Lower leg skin (tissue), 3 donors: ENCODE measurements at regions not wholly inside any gene's neighbourhood (a gene's known extent, or its start where the extent isn't known, plus 50 kb on each side); places are given as distances from the start of the nearest gene placed in this dataset.

Source experiments
- POLR2A ChIP-seq, 2 donors: fragments of 450-650 bp; IDR thresholded peaks; one replicate each; pipeline ENCODE4 v1.6.1; 2016 to 2017; ENCODE audit warnings: antibody characterized with exemption in 2 of 2, mild to moderate bottlenecking in 1 of 2, moderate library complexity in 1 of 2
- TF ChIP-seq, protein P1 (sequence below), 3 donors: fragments of 450-650 bp; IDR thresholded peaks; one replicate each; pipeline ENCODE4 v1.5.1; 2016; ENCODE audit warnings: antibody characterized with exemption in 3 of 3, mild to moderate bottlenecking in 3 of 3, moderate library complexity in 2 of 3

GRCh38 chr14:99075771-99076375 is 196.1 kb downstream of the BCL11B start:
- TF ChIP-seq, protein P1, sequence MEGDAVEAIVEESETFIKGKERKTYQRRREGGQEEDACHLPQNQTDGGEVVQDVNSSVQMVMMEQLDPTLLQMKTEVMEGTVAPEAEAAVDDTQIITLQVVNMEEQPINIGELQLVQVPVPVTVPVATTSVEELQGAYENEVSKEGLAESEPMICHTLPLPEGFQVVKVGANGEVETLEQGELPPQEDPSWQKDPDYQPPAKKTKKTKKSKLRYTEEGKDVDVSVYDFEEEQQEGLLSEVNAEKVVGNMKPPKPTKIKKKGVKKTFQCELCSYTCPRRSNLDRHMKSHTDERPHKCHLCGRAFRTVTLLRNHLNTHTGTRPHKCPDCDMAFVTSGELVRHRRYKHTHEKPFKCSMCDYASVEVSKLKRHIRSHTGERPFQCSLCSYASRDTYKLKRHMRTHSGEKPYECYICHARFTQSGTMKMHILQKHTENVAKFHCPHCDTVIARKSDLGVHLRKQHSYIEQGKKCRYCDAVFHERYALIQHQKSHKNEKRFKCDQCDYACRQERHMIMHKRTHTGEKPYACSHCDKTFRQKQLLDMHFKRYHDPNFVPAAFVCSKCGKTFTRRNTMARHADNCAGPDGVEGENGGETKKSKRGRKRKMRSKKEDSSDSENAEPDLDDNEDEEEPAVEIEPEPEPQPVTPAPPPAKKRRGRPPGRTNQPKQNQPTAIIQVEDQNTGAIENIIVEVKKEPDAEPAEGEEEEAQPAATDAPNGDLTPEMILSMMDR (IDR thresholded peaks at IDR 0.05): no peak
- TF ChIP-seq POLR2A (IDR thresholded peaks at IDR 0.05): no peak
